ENCODE measurements at regions not wholly inside any gene's neighbourhood (a gene's known extent, or its start where the extent isn't known, plus 50 kb on each side); places are given as distances from the start of the nearest gene placed in this dataset.

DNA sequence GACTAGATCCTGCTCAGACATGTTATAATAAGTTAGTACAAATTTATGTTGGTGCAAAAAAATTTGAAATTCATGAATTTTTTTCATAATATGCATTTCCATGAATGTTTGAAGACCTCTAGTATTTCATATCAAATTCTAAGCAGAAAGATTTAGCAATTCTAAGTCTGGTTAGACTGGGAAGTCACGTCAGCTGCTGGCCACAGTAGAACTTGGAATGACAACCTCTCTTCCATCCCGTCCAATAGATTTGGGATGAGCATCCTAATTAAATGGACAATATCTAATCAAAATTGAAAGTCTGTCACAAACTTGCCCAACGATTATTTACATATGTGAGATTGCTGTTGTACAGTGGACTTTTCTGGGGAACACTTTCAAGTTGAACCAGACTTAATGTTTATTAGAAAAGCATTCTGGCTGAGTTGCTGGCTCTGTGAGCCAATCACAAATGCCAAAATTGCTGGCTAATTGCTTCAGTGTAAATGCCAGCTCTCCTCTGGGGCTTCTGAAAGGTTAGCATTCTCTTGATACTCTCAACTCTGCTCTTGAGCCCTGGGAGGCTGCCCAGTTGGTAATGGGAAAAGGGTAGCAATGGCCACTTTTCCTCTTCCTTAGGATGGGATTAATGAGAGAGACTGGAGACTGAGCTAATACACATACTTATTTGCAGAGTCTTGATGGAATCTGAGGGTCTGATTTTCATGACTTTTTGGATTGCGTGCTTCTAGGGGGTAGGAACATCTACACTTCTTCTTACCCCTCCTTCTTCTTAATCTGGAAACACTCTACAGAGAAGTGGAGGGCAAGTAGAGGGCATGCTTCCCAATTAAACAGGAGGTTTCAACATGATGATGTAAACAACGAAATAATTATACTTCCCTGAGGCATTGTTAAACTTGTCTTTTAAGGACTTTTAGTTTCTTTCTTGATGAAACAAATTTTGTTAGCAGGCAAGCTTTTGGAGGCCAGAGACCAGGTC lies 253.5 kb downstream of the BAMBI start:
- no peak overlapping the region for H3K4me3 ChIP-seq (ENCODE audit: low read depth, low read length)
- TF ChIP-seq, protein P1, sequence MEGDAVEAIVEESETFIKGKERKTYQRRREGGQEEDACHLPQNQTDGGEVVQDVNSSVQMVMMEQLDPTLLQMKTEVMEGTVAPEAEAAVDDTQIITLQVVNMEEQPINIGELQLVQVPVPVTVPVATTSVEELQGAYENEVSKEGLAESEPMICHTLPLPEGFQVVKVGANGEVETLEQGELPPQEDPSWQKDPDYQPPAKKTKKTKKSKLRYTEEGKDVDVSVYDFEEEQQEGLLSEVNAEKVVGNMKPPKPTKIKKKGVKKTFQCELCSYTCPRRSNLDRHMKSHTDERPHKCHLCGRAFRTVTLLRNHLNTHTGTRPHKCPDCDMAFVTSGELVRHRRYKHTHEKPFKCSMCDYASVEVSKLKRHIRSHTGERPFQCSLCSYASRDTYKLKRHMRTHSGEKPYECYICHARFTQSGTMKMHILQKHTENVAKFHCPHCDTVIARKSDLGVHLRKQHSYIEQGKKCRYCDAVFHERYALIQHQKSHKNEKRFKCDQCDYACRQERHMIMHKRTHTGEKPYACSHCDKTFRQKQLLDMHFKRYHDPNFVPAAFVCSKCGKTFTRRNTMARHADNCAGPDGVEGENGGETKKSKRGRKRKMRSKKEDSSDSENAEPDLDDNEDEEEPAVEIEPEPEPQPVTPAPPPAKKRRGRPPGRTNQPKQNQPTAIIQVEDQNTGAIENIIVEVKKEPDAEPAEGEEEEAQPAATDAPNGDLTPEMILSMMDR (IDR thresholded peaks at IDR 0.05; ENCODE audit: control insufficient read depth, extremely low read depth, insufficient read depth) = no peak
- no peak for DNase-seq (ENCODE audit: low read depth)

DNA sequence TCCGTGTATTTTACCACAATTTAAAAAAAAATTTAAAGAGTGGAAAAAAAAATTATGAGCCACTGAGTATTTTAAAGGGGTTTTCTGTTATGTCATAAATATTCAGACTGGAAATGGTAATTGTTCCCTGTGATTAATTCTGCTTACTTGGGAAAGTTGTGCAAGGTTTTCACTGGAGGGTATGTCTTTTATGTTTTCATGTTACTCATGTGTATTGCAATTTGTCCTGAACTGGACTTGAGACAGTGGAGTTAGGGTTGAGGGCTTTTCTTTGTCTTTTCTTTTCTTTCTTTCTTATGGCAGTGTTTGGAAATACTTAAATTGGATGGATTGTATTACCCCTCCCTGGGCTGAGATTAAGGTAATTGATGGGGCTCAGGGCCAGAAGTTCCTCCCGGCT lies 257.7 kb downstream of the BAMBI start:
- no peak overlapping the region for H3K4me3 ChIP-seq (ENCODE audit: low read depth, low read length)
- no peak for DNase-seq (ENCODE audit: low read depth)
- TF ChIP-seq, protein P1 (IDR thresholded peaks at IDR 0.05; ENCODE audit: control insufficient read depth, extremely low read depth, insufficient read depth) = no peak

DNA sequence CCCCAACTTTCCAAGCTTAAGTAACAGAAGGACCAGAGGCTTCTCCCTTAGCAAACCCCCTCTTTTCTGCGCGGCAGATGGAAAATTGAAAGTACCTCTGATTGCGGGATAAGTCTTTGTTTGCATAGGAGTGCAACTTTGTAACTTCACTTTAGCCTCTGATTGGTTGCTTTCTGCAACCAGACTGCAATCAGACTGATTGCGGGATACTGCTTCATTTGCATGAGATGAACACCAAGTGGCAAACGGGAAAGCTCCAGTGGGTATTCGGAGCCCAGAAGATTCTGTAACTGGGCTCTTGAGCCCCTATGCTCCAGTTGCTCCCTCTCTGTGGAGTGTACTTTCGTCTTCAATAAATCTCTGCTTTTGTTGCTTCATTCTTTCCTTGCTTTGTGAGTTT lies 260.6 kb downstream of the BAMBI start:
- TF ChIP-seq, protein P1 (IDR thresholded peaks at IDR 0.05; ENCODE audit: control insufficient read depth, extremely low read depth, insufficient read depth) = no peak
- no peak overlapping the region for H3K4me3 ChIP-seq (ENCODE audit: low read depth, low read length)
- DNase-seq (ENCODE audit: low read depth) = no peak

DNA sequence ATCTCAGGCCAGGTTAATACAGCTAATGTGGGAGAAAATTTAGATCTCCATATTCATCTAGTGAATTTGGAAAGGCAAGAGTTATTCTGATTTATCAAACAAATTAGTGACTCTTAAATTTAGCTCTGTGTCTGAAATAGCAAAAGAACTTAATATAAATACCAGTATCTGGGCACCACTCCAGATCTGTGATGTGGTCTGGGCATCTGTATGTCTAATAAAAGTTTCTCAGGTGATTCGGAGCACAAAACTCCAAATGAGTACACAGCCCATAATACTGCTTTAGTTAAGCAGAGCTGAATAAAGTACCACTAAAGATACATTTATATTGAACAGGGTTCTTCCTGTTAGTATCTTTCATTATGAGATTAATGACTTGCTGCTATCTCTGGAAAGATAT lies 261.4 kb downstream of the BAMBI start:
- peak; percentile 52 for DNase-seq (ENCODE audit: low read depth)
- no peak overlapping the region for H3K4me3 ChIP-seq (ENCODE audit: low read depth, low read length)
- TF ChIP-seq, protein P1 (IDR thresholded peaks at IDR 0.05; ENCODE audit: control insufficient read depth, extremely low read depth, insufficient read depth) = no peak

DNA sequence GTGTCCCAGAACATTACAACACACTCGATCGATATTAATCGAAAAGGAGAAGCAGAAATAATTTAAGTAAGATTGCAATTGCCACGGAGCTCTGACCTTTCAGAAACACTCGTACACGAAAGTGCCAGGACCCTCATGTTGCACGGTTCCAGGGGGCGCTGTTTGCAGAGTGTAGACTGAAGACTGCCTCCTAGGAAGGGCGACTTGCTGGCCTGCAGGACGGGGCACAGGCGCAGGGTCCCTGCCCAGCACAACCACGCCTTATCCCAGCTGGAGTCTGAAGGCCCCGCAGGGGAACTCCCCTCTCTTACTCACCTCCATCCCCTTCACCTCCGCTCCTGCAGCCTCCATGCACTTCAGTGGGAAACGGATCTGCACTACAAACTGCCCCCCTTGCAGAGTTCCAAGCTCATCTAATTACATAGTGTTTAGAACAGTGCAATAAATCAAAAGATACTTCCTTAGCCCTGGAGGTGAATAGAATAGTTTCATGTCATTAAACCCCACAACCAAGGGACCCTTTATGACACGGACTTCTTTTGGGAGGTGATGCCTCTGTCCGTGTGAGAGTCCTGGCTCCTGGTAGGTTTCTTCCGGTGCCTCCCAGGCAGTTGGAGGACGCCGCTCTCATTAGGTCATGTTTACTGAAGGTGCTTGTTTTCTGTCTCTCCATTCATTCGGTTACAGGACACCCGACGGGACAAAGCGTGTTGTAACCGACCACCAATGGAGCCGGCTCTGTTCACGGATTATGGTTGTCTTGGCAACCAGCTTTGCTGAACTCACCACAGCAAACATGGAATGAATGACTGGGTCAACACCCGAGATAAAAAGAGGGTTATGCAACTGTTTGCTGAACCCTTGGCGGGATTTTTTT lies 262.2 kb downstream of the BAMBI start:
- TF ChIP-seq, protein P1 (IDR thresholded peaks at IDR 0.05; ENCODE audit: control insufficient read depth, extremely low read depth, insufficient read depth) = no peak
- no peak for DNase-seq (ENCODE audit: low read depth)
- H3K4me3 ChIP-seq (ENCODE audit: low read depth, low read length) = no peak overlapping the region

DNA sequence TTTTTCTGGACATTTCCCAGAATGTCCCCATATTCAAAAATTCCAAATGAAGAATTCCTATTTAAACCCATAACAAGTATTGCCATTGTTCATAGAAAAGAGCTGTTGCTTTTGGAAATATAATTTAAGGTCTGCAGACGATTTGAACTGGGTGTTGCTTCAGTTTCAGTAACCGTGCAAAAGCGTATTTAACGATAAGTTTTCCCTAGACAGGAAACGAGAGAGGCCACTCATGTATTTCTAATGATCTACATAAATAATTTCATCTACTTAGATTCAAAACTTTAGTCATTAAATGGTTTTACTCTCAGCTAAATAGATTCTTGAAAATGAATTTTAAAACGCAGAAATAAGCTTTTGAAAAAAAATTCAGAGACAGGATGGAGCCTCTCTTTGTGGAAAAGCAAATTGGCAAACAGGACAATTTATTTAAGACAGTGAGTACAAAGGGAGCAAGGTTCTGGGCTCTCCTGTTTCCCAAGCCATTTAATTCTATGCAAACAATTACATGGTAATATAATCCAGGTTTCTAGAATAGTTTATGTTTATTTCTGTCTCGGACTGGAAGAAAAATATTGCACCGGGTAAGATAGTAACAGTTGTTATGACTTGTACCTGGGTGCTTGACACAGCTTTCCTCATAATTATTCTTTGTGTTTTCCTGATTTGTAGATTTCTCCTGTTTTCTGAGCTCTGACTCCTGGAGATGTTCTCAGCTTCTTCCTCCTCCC lies 263.0 kb downstream of the BAMBI start:
- no peak for DNase-seq (ENCODE audit: low read depth)
- H3K4me3 ChIP-seq (ENCODE audit: low read depth, low read length) = no peak overlapping the region
- TF ChIP-seq, protein P1 (IDR thresholded peaks at IDR 0.05; ENCODE audit: control insufficient read depth, extremely low read depth, insufficient read depth) = no peak

All from LNCaP clone FGC (cell line).